NCI-H82 treated with DMSO at 0.1 percent for 48 hours (cell line): ENCODE measurements at regions not wholly inside any gene's neighbourhood (a gene's known extent, or its start where the extent isn't known, plus 50 kb on each side); places are given as distances from the start of the nearest gene placed in this dataset.
"Not testable (repeated sequence)": the region's sequence is repeated elsewhere in the genome, so short reads cannot be mapped to it uniquely, and the experiment has no call there.

Experiments
- DNase-seq: peaks from one replicate; lab custom pipeline; 2025; ENCODE audit not compliant: unreplicated experiment; lab: John Stamatoyannopoulos, UW

- no peak for DNase-seq
These were observed 52.7 kb upstream of the ZCCHC13 start for GRCh38 chrX:74251006-74251930.

- DNase-seq, result no peak
These were observed 53.4 kb upstream of the ZCCHC13 start for GRCh38 chrX:74250574-74250973.

- DNase-seq, result no peak
These were observed 54.0 kb upstream of the ZCCHC13 start for GRCh38 chrX:74249963-74250362.

GRCh38 chrX:74248889-74249288, 55.1 kb upstream of the ZCCHC13 start:
- DNase-seq, result no peak

- DNase-seq, result no peak
These were observed 57.5 kb upstream of the ZCCHC13 start for GRCh38 chrX:74246524-74246923.

- DNase-seq, result no peak
These were observed 61.4 kb upstream of the ZCCHC13 start for GRCh38 chrX:74242484-74243138.

GRCh38 chrX:74242050-74242449, 61.9 kb upstream of the ZCCHC13 start:
- DNase-seq, result no peak

- no peak for DNase-seq
These were observed 65.2 kb upstream of the ZCCHC13 start for GRCh38 chrX:74238771-74239170.

- DNase-seq, result no peak
These were observed 69.2 kb upstream of the ZCCHC13 start for GRCh38 chrX:74234818-74235217.

GRCh38 chrX:74232859-74233258, 71.1 kb upstream of the ZCCHC13 start:
- DNase-seq, result no peak

- DNase-seq, result no peak
These were observed 72.4 kb upstream of the ZCCHC13 start for GRCh38 chrX:74231625-74232024.

- no peak for DNase-seq
These were observed 73.9 kb upstream of the ZCCHC13 start for GRCh38 chrX:74230094-74230493.

- DNase-seq, result no peak
These were observed 78.9 kb upstream of the ZCCHC13 start for GRCh38 chrX:74225111-74225510.

GRCh38 chrX:74220277-74220676, 83.7 kb upstream of the ZCCHC13 start:
- no peak for DNase-seq

GRCh38 chrX:74218895-74219294, 85.1 kb upstream of the ZCCHC13 start:
- DNase-seq, result no peak

GRCh38 chrX:74216421-74216820, 87.6 kb upstream of the ZCCHC13 start:
- no peak for DNase-seq

GRCh38 chrX:74211911-74212310, 92.1 kb upstream of the ZCCHC13 start:
- DNase-seq, result no peak

- DNase-seq, result no peak
These were observed 96.4 kb upstream of the ZCCHC13 start for GRCh38 chrX:74207539-74207938.

- DNase-seq, result no peak
These were observed 108.4 kb upstream of the ZCCHC13 start for GRCh38 chrX:74195605-74196004.

- DNase-seq, result no peak
These were observed 108.9 kb upstream of the ZCCHC13 start for GRCh38 chrX:74195120-74195519.

GRCh38 chrX:74187211-74187610, 116.8 kb upstream of the ZCCHC13 start:
- no peak for DNase-seq

- DNase-seq, result not testable (repeated sequence)
These were observed 120.9 kb upstream of the ZCCHC13 start for GRCh38 chrX:74183047-74183446.
